WTC11 (cell line): ENCODE measurements at regions not wholly inside any gene's neighbourhood (a gene's known extent, or its start where the extent isn't known, plus 50 kb on each side); places are given as distances from the start of the nearest gene placed in this dataset.

ENCODE experiments used
- ETV6 ChIP-seq: sonication (generic); formaldehyde crosslinking; IDR thresholded peaks from 2 replicates; pipeline ENCODE4 v1.8.1; 2022; ENCODE audit warnings: mild to moderate bottlenecking, missing genetic modification reagents
- NFE2L1 ChIP-seq: sonication (generic); formaldehyde crosslinking; IDR thresholded peaks from 2 replicates; pipeline ENCODE4 v1.8.1; 2023; ENCODE audit warnings: missing genetic modification reagents
- NFYB ChIP-seq: sonication (generic); formaldehyde crosslinking; conservative IDR thresholded peaks from 2 replicates; pipeline ENCODE4 v1.8.0; 2022; ENCODE audit warnings: low read depth, missing genetic modification reagents
- TEAD4 ChIP-seq: sonication (generic); formaldehyde crosslinking; IDR thresholded peaks from 2 replicates; pipeline ENCODE4 v1.8.0; 2022; ENCODE audit warnings: mild to moderate bottlenecking, missing genetic modification reagents
- ZNF416 ChIP-seq: fragments of 250-450 bp; sonication (Bioruptor Pico); IDR thresholded peaks from 2 replicates; pipeline ENCODE4 v1.9.0; 2021; ENCODE audit warnings: mild to moderate bottlenecking, inconsistent platforms
- TF ChIP-seq, protein P1 (sequence below): fragments of 200-600 bp; IDR thresholded peaks from 2 replicates; pipeline ENCODE4 v1.8.0; 2022; ENCODE audit warnings: antibody characterized with exemption
- TF ChIP-seq, protein P2 (sequence below): sonication (generic); formaldehyde crosslinking; IDR thresholded peaks from 2 replicates; pipeline ENCODE4 v1.8.0; 2022; ENCODE audit warnings: mild to moderate bottlenecking, missing genetic modification reagents
- TF ChIP-seq, protein P3 (sequence below): sonication (generic); formaldehyde crosslinking; IDR thresholded peaks from 2 replicates; pipeline ENCODE4 v1.8.0; 2023; ENCODE audit warnings: missing genetic modification reagents
- TF ChIP-seq, protein P4 (sequence below): fragments of 250-450 bp; sonication (Bioruptor Pico); IDR thresholded peaks from 2 replicates; pipeline ENCODE4 v1.8.0; 2021; ENCODE audit warnings: mild to moderate bottlenecking

DNA sequence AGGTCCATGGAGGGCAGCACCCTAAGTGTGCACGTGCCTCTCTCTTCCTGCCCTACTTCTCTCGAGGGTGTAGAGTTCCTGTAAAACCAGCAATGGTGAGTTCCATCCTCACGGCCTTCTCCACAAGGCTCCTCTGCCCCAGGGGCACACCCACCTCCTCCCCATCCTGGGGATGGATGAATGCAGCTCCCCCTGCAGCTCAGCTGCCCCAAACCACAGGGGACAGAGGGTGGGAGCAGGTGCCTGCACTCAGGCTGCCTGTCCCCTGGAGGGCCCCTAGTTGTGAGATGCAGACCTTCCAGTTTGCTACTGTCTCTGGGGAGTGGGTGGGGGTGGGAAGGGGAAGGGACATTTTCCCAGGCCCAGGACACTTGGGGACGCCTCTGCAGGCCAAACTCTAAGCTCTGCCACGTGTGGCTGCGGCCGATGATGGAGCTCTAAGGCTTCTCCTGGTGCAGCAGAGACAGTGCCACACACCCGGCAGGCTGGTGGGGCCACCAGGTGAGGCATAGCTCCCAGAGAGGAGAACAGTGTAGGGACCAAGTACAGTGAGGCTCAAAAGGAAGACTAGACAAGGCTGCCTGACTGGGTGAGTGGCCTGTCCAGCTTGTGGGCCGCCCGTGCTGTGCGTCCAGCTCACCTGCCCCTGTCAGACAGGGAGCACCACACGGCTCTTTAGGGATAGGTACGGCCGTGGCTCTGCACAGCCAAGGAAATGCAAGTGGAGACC is 540.9 kb downstream of the TBC1D22A start:
- TF ChIP-seq, protein P1, sequence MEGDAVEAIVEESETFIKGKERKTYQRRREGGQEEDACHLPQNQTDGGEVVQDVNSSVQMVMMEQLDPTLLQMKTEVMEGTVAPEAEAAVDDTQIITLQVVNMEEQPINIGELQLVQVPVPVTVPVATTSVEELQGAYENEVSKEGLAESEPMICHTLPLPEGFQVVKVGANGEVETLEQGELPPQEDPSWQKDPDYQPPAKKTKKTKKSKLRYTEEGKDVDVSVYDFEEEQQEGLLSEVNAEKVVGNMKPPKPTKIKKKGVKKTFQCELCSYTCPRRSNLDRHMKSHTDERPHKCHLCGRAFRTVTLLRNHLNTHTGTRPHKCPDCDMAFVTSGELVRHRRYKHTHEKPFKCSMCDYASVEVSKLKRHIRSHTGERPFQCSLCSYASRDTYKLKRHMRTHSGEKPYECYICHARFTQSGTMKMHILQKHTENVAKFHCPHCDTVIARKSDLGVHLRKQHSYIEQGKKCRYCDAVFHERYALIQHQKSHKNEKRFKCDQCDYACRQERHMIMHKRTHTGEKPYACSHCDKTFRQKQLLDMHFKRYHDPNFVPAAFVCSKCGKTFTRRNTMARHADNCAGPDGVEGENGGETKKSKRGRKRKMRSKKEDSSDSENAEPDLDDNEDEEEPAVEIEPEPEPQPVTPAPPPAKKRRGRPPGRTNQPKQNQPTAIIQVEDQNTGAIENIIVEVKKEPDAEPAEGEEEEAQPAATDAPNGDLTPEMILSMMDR = no peak
- TF ChIP-seq ZNF416 (CRISPR knock-in tag) = no peak
- no peak for TF ChIP-seq TEAD4 (CRISPR knock-in tag)
- no peak for TF ChIP-seq ETV6
- TF ChIP-seq, protein P2, sequence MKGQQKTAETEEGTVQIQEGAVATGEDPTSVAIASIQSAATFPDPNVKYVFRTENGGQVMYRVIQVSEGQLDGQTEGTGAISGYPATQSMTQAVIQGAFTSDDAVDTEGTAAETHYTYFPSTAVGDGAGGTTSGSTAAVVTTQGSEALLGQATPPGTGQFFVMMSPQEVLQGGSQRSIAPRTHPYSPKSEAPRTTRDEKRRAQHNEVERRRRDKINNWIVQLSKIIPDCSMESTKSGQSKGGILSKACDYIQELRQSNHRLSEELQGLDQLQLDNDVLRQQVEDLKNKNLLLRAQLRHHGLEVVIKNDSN (CRISPR knock-in tag) = no peak
- no peak for TF ChIP-seq NFE2L1 (CRISPR knock-in tag)
- TF ChIP-seq NFYB = no peak
- TF ChIP-seq, protein P3, sequence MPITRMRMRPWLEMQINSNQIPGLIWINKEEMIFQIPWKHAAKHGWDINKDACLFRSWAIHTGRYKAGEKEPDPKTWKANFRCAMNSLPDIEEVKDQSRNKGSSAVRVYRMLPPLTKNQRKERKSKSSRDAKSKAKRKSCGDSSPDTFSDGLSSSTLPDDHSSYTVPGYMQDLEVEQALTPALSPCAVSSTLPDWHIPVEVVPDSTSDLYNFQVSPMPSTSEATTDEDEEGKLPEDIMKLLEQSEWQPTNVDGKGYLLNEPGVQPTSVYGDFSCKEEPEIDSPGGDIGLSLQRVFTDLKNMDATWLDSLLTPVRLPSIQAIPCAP = no peak
- TF ChIP-seq, protein P4, sequence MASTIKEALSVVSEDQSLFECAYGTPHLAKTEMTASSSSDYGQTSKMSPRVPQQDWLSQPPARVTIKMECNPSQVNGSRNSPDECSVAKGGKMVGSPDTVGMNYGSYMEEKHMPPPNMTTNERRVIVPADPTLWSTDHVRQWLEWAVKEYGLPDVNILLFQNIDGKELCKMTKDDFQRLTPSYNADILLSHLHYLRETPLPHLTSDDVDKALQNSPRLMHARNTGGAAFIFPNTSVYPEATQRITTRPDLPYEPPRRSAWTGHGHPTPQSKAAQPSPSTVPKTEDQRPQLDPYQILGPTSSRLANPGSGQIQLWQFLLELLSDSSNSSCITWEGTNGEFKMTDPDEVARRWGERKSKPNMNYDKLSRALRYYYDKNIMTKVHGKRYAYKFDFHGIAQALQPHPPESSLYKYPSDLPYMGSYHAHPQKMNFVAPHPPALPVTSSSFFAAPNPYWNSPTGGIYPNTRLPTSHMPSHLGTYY (CRISPR knock-in tag) = no peak
